DMS153 treated with DMSO at 0.1 percent for 48 hours (cell line): ENCODE measurements at regions not wholly inside any gene's neighbourhood (a gene's known extent, or its start where the extent isn't known, plus 50 kb on each side); places are given as distances from the start of the nearest gene placed in this dataset.
"Not testable (repeated sequence)": the region's sequence is repeated elsewhere in the genome, so short reads cannot be mapped to it uniquely, and the experiment has no call there.

ENCODE experiments used
- DNase-seq: peaks from one replicate; lab custom pipeline; 2025; ENCODE audit not compliant: unreplicated experiment; lab: John Stamatoyannopoulos, UW

DNA sequence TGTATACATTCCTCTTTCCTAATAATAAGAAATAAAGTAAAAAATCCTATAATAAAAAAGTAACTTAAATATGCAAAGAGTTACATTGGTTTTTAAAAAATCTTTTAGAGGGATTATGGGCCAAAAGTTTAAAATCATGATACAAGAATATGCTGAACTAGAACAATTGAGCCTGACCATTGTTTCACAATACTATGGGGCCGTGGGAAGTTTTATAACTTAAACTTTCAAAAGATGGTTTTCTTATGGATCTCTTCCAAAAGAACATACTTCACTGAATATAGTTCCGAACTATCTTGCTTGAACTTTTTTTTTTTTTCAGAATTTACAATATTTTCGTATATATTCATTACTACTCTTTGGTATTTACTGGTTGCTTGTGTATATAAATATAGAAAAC is 97.6 kb downstream of the NFKBIZ start:
- DNase-seq, result no peak

DNA sequence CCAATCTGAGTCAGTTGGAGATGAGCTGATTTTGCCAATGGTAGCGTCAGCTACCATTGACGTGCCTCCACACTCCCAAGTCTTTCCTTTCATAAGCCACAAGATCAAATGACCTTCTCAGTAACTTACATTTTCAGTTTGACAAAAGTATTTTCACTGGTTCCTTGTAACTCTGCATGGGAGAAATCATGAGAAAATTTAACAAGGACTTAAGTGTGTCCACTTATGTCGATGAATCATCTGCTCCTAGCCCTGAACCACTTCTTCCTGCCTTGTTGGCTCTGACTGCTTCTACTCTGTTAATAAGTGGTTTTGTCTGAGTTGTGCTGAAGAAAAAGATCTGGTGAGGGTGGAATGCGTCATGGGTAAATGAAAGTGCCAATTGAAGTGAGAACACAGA is 101.2 kb downstream of the NFKBIZ start:
- DNase-seq, result no peak

DNA sequence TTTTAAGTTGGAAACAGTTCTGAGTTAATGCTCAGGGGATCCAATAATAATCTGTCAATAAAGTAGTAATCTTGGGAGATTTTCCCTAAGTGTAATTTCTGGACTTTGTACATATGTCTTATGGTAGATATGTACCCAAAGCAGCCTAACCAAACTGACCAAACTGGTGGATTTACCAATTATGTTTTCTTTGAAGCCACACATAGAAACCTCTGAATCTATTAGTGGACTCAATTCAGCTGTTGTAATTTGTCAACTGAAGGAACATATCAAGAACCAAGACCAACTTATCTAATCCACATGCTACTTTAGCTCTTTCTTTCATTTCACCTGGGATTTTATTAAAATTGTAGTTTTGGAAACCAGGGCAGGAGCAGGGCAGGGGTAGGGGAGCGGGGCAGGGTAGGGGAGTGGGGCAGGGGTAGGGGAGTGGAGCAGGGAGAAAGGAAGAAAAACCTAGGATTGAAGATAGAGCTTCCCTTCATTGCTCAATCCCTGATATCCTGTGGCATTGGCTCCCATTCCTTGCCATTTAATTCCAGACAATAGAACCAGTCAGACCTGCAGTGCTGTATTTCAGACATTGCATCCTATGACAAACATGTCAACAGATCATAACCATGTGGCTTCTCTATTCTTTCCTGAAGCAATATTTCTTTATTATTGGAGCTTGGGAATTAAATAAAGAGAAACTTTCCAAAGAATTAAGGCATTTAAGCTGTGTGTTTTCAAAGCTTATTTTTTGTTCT is 101.8 kb downstream of the NFKBIZ start:
- no peak for DNase-seq

DNA sequence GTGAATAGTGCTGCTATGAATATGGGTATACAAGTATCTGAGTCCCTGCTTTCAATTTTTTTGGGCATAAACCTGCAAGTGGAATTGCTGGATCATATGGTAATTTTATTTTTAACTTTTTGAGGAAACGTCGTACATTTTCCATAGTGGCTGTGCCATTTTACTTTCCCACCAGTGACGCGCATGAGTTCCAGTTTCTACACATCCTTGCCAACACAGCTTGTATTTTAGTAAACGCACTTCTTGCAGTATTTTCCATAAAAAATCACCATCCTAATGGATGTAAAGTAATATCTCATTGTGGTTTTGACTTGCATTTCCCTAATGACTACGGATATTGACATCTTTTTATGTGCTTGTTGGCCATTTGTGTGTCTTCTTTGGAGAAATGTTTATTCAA is 105.0 kb downstream of the NFKBIZ start:
- no peak for DNase-seq

DNA sequence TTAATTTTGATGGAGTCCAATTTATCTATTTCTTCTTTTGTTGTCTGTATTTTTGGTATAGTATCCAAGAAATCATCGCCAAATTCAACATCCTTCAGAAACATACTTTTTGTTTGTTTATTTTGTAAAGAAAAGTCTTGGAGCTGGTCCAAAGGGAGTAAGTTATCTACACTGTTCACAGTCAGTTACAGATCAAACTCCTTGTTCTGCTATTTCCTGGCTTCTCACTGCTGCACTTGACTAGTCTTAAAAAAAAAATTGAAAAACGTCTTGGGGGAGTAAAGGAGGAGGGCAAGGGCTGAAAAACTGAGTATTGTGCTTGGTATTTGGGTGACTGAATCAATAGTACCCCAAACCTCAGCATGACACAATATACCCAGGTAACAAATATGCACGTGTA is 105.6 kb downstream of the NFKBIZ start:
- DNase-seq, result no peak

DNA sequence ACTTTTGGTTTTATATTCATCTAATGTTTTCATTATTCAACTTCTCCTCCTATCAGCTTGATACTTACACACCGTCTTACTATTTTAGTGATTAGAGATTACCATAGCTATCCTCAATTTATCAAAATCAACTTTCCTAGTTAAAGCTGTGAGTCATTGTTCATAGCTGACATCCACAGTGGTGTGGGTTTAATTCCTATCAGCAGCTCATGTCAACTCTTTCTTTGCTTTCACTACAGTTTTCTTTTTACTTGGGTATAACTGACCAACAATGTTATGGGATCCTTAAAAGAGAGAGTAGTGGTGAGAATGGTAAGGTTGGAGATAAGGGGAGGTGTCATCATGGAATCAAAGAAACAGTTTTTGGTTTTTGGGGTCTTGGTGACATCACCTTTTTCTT is 112.7 kb downstream of the NFKBIZ start:
- no peak for DNase-seq

DNA sequence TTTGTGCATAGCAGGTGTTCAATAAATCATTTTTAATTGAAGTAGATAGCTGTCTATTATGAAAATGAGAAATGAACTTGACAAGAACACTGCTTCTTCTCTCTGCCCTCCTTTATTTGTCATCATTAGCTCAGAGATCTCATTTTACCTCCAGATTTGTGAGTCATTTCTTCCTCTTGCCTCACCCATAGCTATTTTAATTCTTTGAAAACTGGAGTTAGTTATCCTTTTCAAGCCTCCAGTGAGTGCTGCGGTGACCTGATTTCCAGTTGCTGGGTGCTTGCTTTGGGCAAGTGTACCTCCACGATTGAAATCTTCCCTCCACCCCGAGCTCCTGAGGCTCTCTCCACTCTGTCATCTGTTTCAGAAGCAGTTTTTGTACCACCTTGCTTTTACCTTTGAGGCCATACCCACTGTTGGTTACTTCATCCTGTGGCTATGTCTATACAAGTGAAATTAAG is 114.6 kb downstream of the NFKBIZ start:
- no peak for DNase-seq

DNA sequence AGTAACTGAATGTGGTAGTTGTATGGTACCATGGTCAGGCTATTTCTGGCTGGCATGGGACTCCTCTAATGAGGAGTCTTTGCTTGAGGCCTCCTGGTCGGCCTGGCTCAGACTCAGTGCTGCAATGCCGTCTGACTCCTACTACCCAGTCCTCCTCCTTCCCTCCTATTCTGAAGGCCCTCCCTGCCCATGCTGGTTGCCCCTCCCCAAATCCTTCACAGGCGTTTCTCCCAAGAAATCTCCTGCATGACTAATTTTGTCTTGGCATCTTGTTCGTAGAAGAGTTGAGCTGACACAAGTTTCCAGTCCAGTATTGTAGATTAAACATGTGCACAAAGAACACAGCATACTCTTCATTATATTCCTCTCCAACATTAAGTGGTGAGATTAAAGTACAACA is 115.5 kb downstream of the NFKBIZ start:
- no peak for DNase-seq

DNA sequence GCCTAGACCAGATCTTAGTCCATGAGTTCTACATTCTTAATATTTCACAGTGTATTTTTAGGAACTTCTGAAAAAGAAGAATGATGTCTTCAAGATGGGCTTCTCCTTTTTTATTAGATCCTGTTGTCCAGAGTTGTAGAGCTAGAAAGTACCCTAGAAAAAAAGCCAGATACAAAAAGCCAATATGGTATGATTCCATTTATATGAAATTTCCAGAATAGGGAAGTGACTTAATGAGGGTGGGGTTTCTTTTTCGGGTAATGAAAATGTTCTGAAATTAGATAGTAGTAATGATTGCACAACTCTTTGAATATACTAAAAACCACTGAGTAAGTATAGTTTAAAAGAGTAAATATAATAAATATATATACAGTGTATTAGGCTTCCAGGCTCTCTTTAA is 116.9 kb downstream of the NFKBIZ start:
- no peak for DNase-seq

DNA sequence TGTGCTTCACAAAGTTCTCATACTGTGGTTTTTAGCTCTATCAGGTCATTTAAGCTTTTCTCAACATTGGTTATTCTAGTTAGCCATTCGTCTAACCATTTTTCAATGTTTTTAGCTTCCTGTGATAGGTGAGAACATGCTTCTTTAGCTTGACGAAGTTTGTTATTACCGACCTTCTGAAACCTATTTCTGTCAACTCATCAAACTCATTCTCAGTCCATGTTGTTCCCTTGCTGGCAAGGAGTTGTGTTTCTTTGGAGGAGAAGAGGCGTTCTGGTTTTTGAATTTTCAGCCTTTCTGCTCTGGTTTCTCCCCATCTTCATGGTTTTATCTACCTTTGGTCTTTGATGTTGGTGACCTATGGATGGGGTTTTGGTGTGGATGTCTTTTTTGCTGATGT is 120.9 kb downstream of the NFKBIZ start:
- DNase-seq, result no peak

DNA sequence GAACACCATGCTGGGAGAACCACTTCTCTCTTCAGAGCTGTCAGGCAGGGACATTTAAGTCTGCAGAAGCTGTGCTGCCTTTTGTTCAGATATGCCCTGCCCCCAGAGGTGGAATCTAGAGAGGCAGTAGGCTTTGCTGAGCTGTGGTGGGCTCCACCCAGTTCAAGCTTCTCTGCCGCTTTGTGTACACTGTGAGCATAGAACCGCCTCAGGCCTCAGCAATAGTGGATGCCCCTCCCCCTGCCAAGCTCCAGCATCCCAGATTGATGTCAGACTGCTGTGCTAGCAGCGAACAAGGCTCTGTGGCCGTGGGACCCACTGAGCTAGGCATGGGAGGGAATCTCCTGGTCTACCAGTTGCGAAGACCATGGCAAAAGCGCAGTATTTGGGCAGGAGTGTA is 121.6 kb downstream of the NFKBIZ start:
- DNase-seq, result no peak

DNA sequence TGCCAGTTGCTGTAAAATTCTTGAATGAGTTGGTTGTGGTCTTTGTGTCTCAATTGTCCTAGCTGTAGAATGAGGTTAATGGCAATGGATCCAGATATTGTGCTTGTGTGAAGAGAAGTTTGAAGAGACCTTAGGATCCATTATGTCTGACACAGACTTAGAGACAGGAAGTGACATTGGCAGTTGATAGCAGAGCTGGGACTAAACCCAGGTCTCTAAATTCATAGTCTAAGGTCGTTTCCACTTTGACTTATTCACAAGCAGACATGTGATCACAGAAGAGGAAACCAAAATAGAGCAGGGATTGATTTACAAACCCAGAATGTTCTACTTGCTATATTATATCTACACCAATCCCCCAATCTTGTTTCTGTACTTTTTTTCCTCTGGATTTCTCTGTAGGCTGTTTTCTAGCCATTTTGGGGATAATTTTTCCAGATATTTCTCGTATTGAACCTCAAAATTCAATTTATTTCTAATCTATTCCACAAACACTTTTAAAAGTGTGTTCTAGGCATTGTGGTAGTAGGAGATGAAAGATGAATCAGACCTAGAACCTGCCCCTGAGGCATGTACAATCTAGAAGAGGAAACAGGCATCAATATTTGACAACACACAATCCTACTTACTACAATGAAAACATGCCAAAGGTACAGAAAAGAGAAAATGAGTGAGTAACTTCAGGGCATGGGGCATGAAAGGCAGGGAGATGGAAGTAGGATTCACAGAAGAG is 123.3 kb downstream of the NFKBIZ start:
- DNase-seq, result no peak

DNA sequence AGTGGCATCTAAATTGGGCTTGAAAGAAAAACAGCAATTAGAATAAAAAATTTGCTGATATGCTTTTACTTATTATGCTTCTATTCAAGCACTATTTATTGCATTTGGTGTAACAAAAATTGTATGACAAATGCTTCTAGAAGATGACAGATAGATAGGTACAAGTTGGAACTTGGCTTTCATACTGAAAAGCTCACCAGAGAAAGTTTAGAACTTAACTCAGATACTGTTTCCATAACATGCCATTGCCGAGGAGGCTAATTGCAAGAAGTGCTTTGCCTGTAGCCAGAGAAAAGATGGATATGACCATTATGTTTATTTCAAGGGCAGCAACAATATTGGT is 123.8 kb downstream of the NFKBIZ start:
- no peak for DNase-seq

DNA sequence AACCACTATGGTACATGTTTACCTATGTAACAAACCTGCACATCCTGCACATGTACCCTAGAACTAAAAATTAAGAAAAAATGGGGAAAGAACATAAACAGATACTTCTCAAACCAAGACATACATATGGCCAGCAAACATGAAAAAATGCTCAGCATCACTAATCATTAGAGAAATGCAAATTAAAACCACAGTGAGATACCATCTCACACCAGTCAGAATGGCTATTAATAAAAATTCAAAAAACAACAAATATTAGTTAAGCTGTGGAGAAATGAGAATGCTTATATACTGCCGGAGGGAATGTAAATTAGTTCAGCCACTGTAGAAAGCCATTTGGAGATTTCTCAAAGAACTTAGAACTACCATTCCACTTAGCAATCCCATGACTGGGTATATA is 126.1 kb downstream of the NFKBIZ start:
- DNase-seq, result not testable (repeated sequence)

DNA sequence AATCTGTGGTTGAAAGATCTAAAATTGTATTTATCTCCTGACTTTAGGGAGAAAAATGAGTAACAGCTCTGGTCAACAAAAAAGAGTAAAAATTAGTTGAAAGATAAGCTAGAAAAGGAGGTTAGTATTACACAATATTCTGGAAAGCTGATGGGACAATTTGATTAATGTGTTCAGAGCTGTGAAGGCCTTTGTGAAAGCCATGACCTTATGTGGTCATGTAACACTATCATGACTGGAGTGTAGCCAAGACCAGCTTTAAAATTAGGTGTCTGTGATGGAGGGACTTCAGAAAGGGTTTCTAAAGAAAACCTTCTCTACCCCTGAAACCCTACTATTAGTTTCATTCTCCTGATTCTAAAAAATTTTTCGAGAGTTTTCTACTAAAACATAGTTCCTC is 127.2 kb downstream of the NFKBIZ start:
- DNase-seq, result no peak

DNA sequence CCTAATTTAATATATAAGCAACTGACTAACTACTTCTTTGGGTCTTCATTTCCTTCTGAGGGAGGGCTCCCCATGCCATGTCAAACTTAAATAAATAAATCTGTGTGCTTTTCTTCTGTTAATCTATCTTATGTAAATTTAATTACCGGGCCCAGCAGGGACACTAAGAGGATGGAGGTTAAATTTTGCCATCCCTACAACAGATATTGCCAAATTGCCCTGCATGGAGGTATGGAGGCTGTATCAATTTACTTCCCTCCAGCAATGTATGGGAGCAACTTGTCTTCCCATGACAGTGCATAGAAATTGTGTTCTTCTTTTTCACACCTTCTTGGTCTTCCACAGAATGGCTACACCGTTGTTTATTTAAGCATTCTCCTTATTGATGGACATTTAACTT is 129.0 kb downstream of the NFKBIZ start:
- DNase-seq, result no peak

DNA sequence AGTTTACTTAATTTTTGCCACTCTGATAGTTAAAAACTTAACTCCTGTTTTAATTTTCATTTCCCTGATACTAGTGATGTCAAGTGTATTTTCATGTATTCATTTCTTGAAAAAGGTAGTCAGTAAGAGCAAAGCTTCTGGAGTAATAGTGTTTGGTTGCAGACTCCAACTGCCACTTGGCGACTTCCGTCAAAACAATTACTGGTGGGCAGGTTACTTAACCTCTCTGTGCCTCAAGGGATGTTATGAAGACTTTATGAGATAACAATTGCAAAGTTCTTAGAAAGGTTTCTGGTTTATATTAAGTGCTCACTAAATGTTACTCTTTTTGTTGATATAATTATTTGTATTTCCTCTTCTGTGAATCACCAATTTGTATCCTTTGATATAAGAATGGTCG is 129.7 kb downstream of the NFKBIZ start:
- DNase-seq, result no peak

DNA sequence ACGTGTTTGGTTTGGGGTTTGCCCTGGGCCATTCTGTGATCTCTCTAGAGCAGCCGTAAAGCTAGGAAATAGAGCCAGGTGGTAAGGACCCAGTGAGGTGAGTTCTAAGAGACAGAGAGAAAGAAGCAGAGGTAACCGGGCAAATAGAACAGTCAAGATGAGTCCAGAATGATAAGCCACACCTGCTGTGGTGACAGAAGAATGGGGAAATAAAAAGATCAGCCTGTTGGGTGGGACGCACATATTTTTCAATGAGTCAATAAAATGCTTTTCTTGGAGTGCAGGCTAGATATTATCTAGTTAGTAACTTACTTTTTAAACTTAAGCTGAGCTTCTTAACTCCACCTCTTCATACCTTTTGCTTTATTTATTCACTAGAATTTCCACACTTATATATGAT is 135.0 kb downstream of the NFKBIZ start:
- no peak for DNase-seq

DNA sequence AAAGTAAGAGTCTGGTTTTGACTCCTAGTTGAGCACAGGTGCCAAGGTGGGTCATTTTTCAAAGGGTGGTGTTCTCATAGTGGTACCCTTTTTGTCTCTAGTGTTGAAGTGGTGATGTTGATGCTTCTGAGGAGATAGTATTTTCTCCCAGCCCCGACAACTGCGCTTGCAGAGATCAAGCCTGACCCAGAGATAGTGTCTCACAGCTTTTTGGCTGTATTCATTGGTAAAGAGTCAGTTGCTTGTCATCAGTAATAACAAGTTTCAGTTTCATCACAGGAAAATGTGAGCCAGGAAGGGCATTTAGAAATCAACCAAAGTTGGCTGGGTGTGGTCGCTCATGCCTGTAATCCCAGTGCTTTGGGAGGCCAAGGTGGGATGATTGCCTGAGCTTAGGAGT is 139.3 kb downstream of the NFKBIZ start:
- DNase-seq, result no peak

DNA sequence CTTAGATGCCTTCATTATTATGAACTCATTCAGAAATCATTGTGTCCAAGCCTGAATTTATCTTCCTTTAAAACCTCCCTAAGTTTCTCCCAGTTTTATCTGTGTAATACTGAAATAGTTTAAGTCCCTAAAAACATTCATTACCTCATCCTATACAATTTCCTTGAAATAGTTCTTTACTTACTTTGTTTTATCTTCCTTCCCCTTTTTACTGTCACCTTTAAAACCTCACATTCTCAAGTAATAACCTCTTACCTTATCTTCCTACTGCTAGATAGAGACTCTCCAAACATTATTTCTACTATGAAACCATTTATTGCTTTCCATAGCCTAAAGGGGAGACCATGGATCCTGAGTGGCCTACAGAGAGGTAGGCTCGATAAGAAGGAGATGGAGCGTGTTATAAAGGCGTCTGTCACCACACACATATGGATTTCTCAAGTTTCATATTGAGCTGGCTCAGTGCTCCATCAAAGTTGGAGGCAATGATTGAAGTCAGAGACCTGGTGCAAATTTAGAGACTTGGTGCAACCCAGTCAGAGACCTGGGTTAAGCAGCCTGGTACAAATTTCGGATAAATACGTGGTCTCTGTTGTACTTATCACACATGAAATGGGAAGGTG is 140.4 kb downstream of the NFKBIZ start:
- no peak for DNase-seq

DNA sequence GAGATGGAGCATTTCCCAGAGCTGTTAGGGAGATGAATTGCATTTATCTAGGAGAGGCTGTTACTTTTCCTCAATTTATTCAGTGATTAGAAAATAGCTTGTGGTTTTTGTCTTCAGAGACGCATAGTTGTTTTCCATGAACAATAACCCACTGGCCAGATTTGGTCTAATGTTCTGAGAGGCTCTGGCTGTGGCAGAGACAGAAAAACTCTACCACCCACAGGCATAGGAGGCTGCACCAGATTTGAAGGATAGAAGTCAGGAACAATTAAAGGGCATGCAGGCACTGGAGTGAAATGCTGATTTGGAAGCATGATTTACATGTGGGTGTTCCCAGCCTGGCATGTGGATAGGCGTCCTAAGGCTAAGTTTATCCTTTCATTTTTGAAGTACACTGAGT is 143.5 kb downstream of the NFKBIZ start:
- no peak for DNase-seq

DNA sequence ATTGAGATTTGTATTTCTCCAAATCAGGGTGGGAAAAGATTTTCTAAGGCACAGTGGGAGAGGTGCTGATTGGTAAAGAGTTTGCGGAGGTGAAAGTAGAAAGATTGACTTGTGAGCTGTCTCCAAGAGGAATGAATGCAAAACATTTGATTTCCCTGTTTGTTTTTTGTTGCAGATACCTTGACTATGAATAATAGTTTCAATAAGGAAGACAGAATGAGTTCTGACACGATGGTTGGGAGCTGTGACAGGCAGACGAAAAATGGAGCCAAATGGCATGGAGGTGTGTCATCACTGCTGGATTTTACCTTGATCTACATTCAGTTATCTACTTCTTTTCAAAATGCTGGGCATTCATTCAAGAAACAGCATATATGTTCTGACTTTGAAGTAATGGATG is 145.1 kb downstream of the NFKBIZ start:
- no peak for DNase-seq
